Stimulated activated CD4-positive, alpha-beta T cell treated with anti-CD3 and anti-CD28 coated beads, Interleukin-4, amount 100 ng/mL, for 4 hours (primary cell): ENCODE measurements at regions not wholly inside any gene's neighbourhood (a gene's known extent, or its start where the extent isn't known, plus 50 kb on each side); places are given as distances from the start of the nearest gene placed in this dataset.
"Not testable (repeated sequence)": the region's sequence is repeated elsewhere in the genome, so short reads cannot be mapped to it uniquely, and the experiment has no call there.

Experiments
- DNase-seq, 2 experiments: peaks; one replicate each; pipeline ENCODE4 v3.0.0-alpha.2; 2020

DNA sequence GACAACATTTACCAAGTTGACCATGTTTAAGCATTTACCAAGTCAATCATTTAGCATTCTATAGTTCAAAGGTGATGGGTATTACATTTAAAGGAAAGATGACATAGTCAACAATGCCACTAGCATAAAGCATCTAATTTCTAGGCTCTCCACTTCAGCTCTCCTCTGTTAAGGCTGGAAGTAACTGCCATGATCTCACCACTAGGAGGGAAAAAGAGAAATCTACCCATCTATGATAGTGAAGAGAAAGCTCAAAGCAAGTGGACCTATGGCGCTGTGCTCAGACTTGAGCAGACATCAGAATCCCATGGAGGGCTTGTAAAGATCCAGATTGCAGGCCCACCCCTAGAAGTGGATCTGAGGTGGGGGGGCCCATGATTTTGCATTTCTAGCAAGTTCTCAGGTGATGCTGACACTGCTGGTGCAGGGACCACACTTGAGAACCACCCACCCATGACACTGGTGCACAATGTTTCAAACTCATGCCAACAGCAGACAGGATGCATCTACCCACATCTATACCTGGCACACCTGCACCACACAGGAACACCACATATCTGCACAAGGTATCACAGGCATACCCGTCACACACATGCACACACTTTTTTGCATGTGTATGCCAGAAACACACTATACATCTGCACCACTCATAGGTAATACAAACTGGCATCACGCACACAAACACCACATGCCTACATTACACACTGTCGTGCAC, 392.9 kb upstream of the RUNX1 start:
- no peak for DNase-seq

DNA sequence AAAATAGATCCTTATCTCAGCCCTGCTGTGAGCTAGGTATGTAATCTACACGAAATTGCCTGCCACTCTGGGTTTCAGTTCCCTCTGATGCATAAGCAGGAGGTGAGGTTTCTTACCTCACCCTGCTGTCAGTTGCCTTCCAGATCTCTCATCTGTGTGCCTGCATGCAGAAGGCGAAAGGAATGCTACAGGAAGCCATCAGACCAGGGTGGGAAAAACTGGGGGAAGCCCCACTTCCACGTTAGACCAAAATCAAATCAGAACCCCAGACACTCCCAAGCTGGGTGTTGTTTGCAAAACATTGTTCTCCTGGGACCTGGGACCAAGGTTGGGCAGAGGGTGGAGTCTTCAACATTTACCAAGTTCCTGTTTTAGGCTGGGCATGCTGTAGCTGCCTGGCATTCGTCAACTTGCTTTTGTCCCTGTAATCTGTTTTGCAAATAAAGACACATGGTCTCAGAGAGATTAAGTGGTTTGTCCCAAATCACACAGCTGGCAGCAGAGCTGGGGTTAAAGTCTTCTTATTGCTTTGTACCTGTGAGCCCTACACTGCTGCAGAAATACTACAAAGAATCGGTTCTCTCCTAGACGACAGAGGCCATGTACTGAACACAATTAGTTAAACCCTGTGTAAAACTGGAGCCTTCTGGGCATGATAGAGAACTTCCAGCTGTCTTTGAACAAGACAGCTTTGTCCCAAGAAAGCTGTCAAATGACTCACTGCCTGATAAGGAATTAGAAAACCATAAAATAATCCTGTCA, 389.7 kb upstream of the RUNX1 start:
- DNase-seq = peak in 1 of 2 experiments; percentile 1

DNA sequence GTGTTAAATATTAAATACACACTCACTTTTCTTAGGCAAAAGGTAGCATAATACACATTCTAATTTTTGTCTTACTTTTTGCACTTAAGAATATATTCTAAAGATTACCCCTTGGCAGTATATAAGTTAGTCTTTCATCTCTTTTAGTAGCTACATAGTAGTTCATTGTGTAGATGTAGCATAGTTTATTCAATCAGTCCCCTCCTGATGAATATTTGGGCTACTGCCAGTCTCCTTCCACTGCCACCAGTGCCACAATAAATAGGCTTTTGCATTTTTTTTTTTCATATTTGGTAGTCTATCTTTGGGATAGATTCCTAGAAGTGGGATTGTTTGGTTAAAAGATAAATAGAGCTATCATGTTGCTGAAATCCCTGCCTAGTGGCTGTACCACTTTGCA, 388.8 kb upstream of the RUNX1 start:
- DNase-seq = no peak

DNA sequence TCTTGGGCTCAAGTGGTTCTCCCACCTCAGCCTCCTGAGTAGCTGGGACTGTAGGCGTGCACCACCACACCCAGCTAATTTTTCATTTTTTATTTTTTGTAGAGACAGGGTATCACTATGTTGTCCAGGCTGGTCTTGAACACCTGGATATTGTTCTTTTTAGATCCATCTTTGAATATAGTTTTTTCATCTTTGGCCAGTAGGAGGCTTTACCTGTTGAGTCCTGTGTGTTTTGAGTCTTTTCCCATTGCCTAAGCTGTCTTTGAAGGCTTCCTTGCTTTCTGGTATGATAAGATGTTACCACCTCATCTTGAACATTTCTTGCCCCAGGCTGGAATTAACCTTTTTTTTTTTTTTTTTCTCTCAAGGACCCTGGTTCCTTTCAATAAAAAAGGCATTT, 387.8 kb upstream of the RUNX1 start:
- DNase-seq = no peak

DNA sequence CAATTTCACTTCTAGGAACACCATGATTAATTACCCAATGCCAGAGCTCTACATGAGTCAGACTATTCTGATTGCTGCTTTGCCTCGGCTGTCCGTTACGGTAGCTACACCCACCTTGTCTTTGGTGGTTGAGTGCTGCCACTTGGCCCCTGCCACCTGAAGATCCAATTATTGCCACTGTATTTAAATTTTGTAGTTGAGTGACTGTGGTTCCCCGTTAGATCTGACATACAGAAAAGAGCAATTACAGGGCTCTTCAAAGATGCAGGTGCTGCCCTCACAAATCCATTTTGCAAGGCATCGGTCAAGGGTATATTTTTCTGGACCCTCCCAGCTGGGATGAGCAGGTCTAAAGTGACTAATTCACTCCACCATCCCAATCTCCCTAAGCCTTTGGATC, 383.5 kb upstream of the RUNX1 start:
- DNase-seq = not testable (repeated sequence)

DNA sequence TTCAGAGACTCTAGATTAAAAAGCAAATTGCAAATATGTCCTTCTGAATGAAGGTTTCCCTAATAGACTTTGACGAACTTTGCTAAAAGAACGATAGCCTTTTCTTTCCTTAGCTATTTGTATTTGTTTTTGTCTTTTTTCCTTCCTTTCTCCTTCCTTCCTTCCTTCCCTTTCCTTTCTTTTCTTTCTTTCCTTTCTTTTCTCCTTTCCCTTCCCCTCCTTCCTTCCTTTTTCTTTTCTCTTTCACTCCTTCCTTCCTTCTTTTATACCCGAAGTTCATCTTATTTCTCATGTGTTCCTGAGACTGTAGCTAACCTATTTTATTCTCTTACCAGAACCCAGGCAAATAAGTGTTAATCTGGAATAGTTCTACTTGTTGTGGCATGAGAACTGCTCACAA, 381.2 kb upstream of the RUNX1 start:
- DNase-seq = no peak

DNA sequence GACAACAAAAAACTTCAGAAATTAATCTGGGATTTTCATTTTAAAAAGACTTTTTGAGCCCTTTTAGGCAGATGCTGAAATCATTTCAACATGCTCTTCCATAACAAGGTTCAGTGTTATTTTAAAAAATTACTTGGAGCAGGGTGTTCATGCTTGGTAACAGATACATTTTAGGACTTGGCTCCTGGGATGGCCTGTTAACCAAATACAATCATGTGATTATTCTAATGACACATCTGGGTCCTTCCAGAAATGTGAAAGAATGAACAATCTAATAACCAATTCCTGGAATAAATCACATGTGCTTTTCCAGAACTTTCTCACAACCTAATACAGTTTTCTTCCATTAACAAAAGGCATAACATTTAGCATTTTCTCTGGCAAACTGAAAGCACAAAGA, 379.8 kb upstream of the RUNX1 start:
- DNase-seq = no peak

DNA sequence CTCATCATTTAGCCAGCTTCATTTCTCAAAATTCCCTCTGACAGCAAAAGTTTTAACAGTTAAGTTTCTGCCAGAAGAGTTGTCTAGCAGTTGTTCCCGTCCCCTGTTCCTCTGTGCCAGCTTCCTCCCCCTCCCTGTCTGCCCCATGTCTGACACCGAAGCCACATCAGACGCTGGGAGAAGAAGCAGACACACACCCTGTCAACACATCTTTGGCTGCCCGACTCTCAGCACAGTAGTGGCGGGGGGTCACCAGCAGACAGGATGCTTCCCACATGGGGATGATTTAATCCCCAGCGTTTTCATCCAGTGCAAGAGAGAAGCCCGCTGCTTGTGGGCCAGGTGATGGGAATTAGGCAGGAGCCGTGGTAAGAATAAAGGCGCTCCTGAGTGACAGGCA, 379.4 kb upstream of the RUNX1 start:
- DNase-seq = peak; percentile 21 to 41

DNA sequence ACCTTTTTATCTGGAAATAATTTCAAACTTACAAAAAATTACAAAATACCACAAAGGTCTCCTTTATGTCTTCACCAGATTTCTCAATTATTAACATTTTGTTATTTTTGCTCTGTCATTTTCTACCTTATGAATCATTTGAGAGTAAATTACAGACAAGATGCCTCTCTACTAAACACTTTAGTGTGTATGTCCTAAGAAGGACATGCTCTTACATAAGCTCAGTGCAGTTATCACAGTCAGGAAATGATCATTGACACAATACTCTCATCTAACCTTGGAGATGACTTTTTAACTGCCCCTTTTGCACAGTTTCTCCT, 378.9 kb upstream of the RUNX1 start:
- DNase-seq = no peak

DNA sequence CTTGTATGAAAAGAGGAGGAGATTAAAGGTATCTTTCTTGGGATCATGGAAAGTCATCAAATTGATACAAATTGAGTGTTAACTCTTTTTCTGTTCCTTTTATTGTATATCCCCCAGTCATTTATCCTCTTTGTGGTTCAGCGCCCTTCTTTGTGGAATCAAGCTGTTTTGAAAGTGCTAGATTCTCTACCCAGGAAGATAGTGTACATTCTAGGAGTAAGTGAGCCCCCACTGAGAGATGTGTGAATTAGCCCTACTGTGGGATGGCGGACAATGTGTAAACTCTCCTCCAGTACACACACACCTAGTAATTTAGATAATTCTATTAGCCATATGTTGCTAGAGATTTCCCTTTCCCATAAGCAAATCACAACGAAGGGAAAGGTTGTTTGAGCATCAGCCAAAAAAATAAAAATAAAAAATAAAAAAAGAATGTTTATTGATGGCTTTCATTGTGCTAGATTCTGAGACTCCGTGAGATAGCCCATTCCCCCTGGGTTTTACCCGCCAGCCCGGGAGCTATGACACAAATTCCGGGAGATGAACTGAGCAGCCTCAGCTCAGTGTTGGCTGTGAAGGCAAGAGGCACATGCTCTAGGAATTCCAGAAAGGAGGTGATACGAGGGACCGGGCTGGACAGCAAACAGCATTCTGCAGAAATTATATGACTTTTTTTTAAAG, 378.4 kb upstream of the RUNX1 start:
- DNase-seq = no peak

DNA sequence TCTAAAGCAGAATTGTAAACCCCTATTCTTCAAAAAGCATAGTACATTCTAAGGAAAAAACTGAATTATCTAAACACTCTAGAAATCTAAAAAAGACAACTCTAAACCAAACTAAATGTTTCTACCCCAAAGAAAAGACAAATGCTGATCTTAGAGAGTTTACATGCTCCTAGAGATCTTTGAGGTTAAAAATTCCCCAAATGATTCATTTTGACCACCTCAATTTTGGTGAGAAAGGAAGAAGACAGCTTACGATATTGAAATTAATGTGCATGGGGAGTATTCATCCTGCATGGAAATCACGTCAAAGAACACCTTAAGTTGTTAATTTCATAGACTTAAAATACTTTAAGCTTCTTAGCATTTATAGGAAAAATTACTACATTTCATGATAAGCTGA, 377.8 kb upstream of the RUNX1 start:
- DNase-seq = no peak

DNA sequence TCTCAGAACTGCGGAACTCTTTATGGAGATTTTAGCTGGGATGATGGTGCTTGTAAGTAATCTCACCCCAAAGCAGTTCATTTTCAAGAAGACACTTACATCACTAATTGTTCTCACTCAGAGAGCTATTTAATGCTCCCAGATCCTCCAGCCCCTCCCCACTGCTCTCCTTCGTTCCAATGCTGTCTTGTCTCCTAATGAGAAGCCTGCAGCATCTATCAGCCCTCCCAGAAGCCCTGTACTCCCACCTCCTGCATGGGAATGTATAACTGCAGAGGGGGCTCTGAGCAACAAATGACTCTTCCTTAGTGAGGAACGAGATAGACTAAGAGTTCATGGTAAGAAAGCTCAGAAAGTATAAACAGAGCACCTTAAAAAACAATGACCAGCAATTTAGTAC, 377.4 kb upstream of the RUNX1 start:
- no peak for DNase-seq

DNA sequence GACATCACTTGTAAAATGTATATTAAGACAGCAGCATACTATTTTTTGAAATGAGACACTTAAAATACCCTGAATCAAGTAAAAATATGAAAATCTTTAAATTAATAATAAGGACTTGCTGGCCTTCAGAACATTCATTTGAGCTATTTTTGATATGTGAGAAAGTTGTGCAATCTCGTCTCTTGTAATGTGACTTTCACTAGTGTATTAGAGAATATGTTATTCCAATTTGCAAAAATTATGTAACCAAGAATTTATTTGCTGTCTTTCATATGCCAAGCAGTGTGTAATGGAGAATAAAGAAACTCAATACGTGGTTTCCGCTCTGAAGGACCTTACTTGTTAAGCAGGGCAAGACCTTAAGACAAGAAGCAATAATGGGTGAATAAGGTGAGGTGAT, 375.0 kb upstream of the RUNX1 start:
- DNase-seq = no peak

DNA sequence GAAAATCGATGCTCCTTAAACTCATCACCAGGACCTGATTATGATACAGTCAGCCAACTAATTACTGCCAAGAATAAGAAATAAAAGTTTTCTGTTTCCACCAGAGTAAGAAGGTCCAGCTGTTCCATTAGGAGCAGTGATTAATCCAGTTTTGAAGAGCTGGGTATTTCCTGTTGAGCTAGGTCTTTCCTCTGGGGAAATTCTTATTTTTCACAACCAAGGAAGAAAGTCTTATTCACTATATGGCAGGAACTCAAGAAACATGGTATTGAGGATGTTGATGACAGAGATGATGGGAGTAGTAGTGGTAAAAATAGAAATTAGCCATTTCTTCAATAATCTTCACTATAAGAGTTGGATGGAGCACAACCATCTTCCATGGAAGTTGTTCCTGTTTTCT, 374.6 kb upstream of the RUNX1 start:
- no peak for DNase-seq

DNA sequence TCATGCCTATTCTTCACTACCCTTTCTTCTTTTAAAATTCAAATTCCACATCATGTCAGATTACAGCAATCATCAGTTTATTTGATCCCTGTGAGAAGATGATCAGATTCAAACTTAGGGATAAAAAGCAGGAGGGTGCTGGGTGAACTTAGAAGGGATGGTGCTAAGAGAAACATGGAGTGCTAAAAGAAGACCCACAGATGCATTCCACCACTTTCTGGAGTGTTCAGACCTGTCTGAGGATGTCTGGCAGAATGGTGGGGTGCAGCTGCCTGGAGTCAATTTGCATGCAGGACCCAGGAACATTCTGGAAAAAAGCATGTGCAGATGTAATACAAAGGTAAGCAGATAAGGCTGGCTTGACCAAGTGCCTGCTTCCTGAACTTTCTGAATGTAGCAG, 372.9 kb upstream of the RUNX1 start:
- DNase-seq = no peak

DNA sequence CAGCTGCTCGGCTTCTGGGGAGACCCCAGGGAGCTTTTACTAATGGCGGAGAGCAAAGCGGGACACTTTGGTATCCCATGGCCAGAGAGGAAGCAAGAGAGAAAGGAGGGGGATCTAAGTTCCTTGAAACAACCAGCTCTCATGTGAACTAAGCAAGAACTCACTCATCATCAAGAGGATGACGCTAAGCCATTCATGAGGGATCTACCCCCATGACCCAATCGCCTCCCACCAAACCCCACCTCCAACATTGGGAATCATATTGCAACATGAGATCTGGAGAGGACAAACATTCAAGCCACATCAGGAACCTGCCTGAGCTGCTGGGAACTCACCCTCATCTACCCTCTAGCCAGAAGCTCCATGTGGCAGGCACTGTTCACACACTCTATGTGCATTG, 372.1 kb upstream of the RUNX1 start:
- no peak for DNase-seq

DNA sequence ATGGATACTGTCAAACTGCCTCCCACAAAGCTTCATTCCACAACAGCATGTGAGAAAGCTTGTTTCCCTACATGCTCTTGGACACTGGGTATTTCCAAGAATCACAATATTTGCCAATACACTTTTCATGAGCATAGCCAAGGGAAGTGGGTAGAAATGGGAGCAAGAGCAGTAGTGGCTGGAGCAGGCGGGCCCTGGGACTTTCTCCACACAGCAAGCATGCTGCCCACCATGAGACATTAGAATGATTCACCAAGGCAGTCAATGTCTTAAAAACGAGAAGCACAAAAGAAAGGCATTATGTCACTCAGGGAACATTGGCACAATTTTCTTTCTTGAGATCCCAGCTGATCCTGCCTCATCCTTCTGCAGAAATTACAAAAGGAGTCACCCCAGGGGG, 371.6 kb upstream of the RUNX1 start:
- DNase-seq = no peak

DNA sequence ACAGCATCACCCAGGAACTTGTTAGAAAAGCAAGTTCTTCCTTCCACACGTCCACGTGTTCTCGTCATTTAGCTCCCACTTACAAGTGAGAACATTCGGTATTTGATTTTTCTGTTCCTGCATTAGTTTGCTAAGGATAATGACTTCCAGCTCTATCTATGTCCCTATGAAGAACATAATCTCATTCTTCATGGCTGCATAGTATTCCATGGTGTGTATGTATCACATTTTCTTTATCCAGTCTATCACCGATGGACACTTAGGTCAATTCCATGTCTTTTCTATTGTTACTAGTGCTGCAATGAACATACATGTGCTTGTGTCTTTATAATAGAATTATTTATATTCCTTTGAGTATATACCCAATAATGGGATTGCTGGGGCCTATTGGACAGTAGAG, 368.7 kb upstream of the RUNX1 start:
- no peak for DNase-seq

DNA sequence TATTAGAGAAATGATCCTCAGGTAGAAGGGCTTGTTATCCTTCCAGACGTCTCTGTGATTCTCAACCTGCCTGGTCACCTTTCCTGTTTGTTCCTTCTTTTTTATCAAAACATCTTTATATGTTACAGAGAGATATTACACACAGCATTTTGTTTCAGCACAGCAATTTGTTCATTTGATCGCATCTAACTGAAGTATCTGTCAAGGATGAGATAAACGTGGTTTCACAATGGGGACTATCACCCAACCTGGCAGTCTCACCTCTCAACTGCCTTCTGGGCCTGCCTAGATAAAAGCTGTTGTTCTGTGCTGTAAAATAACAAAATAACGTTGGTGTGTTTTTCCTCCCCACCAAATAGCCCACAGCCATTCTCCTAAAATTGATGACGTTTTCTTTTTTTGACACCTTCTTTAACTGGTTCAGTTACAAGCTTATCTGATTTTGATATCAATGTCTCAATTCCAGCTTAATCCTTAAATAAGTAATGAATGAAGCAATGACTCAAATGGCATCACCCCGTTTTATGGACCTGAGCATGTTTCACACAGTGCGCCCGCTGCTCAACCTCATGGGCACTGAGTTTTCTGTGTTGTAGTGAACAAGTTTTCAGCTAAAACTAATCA, 367.9 kb upstream of the RUNX1 start:
- no peak for DNase-seq

DNA sequence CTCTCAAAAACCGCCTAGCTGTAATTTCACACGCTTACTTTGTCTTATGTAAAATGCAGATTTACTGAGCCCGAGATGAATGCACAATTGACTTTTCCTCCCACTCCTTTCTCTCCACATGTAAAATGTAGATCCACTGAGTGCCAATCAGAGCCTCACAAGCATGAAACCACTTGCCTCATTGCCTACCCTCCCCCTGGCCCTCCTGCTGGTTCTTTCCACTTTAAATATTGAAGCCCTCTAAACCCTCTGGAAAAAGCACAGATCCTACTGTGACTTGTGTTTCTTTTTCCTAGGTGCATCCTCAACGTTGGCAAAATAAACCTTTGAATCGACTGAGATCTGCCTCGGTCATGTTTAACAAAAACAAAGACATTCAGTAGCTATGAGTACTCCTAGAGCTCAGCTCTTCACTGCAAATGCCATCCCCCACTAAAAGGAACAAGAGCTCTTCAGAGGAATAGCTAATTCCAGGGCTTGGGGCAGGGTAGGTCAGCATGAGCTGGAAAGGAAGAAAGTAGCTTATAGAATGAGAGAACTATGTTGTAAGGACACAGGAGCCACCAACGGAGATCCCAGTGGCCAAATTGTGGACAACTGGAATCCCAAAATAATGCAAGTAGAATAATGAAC, 365.5 kb upstream of the RUNX1 start:
- DNase-seq = no peak

DNA sequence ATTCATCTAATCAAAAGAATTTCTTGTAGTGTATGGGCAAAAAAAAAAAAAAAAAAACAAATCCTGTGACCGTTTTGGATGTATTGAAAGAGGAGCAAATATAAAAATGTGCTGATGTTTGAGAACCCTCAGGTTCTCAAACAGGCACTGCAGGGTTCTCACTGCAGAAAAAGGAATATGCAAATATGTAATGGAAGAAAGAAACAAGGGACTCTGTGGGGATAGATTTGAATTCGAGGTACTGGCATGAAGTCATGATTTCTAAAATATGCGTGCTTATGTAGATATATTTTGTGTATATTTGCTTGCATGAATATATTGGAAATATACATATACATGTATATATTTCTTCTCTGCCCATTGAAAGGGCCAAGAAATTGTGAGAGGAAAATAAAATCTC, 365.0 kb upstream of the RUNX1 start:
- DNase-seq = no peak

DNA sequence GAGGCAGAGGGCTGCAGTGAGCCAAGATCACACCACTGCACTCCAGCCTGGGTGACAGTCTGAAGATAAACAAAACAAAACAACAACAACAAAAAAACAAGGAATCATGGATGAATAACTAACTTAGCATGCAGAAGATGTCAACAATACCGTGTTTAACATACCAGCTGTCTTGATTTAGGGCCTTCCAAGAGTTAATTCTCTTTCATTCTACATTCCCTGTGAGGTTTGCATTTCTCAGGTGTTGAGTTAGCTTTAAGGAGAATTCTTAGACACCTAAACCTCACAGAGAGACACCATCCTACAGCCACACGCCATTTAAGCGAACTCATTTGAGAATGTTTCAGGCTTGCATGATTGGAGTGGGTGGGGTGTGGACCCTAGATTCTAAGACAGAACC, 363.1 kb upstream of the RUNX1 start:
- DNase-seq = no peak

DNA sequence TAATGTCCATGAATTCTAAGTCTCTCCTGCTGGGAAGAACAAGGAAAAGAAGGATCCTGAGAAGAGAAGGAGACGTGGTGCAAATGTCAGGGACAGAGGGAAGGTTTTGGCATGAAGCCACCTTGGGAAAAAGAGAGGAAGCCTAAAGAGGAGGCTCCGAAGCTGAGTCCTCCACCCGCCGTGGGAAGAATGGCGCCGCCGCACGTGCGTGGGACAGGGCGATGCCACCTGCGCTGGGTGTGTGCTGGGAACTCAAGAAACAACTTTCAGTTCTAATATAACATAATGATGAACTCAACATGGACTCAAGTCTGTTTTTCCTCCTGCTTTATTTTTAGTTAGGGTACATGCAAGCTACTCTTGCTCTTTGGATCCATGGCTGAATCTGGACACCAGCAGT, 362.3 kb upstream of the RUNX1 start:
- no peak for DNase-seq

DNA sequence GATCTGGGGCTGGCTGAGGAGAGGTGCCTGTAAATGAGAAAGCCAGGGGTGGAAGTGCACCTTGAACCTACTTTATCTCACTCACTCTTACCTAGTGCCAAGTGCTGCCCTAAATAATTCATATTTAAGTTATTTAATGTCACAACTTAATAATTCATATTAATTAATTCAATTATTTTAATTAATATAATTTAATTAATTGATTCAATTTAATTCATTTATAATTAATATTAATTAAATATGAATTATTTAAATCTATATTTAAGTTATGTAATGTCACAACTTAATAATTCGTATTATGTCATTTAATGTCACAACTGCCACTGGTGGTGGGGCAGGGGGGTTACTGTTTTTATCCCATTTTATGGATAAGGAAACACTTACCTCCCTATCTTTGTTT, 361.6 kb upstream of the RUNX1 start:
- DNase-seq = no peak
